ENCODE measurements at regions not wholly inside any gene's neighbourhood (a gene's known extent, or its start where the extent isn't known, plus 50 kb on each side); places are given as distances from the start of the nearest gene placed in this dataset.
"Not testable (repeated sequence)": the region's sequence is repeated elsewhere in the genome, so short reads cannot be mapped to it uniquely, and the experiment has no call there.

GRCh38 chr3:198112031-198112430 is 152.0 kb downstream of the LMLN start:
- H3K4me1 ChIP-seq (ENCODE audit: insufficient read depth, insufficient read length), result no peaks in the 10 kb centered on the region
- H3K36me3 ChIP-seq (ENCODE audit: insufficient read depth, insufficient read length, low read length), result no peaks in the 10 kb centered on the region
- peaks cover 32% of the 10 kb centered on the region for H3K27me3 ChIP-seq (ENCODE audit: insufficient read depth, insufficient read length)
- H3K4me3 ChIP-seq (ENCODE audit: insufficient read length, low read depth), result no peak overlapping the region
- H3K9ac ChIP-seq (ENCODE audit: insufficient read length, low read depth), result no peak overlapping the region
- DNase-seq (ENCODE audit: low read depth, low spot score), result no peak
- H3K9me3 ChIP-seq (ENCODE audit: insufficient read depth, low read length), result no peaks in the 10 kb centered on the region
- TF ChIP-seq ZNF274 (IDR thresholded peaks at IDR 0.05; ENCODE audit: low read depth, low read length) (no peak), YY1 (IDR thresholded peaks at IDR 0.05; ENCODE audit: insufficient read depth, insufficient read length) (no peak), SUZ12 (IDR thresholded peaks at IDR 0.05; ENCODE audit: extremely low read depth, insufficient read depth, insufficient read length) (no peak)

- peaks cover 32% of the 10 kb centered on the region for H3K27me3 ChIP-seq (ENCODE audit: insufficient read depth, insufficient read length)
- peak overlapping the region; percentile 16 for H3K4me3 ChIP-seq (ENCODE audit: insufficient read length, low read depth)
- no peak for TF ChIP-seq ZNF274 (IDR thresholded peaks at IDR 0.05; ENCODE audit: low read depth, low read length)
- no peak for TF ChIP-seq YY1 (IDR thresholded peaks at IDR 0.05; ENCODE audit: insufficient read depth, insufficient read length)
- TF ChIP-seq SUZ12 (IDR thresholded peaks at IDR 0.05; ENCODE audit: extremely low read depth, insufficient read depth, insufficient read length), result peak; percentile 74
- H3K4me1 ChIP-seq (ENCODE audit: insufficient read depth, insufficient read length), result no peaks in the 10 kb centered on the region
- DNase-seq (ENCODE audit: low read depth, low spot score), result no peak
- no peaks in the 10 kb centered on the region for H3K9me3 ChIP-seq (ENCODE audit: insufficient read depth, low read length)
- H3K9ac ChIP-seq (ENCODE audit: insufficient read length, low read depth), result no peak overlapping the region
- H3K36me3 ChIP-seq (ENCODE audit: insufficient read depth, insufficient read length, low read length), result no peaks in the 10 kb centered on the region
These were observed 153.4 kb downstream of the LMLN start for GRCh38 chr3:198113206-198114053.

- not testable (repeated sequence) for H3K9ac ChIP-seq (ENCODE audit: insufficient read length, low read depth); DNase-seq (ENCODE audit: low read depth, low spot score); H3K4me3 ChIP-seq (ENCODE audit: insufficient read length, low read depth); H3K36me3 ChIP-seq (ENCODE audit: insufficient read depth, insufficient read length, low read length); H3K4me1 ChIP-seq (ENCODE audit: insufficient read depth, insufficient read length); H3K9me3 ChIP-seq (ENCODE audit: insufficient read depth, low read length)
- peaks cover 32% of the 10 kb centered on the region for H3K27me3 ChIP-seq (ENCODE audit: insufficient read depth, insufficient read length)
These were observed 154.5 kb downstream of the LMLN start for GRCh38 chr3:198114516-198114915.

- H3K27me3 ChIP-seq (ENCODE audit: insufficient read depth, insufficient read length); H3K36me3 ChIP-seq (ENCODE audit: insufficient read depth, insufficient read length, low read length); H3K4me1 ChIP-seq (ENCODE audit: insufficient read depth, insufficient read length); H3K9me3 ChIP-seq (ENCODE audit: insufficient read depth, low read length); H3K4me3 ChIP-seq (ENCODE audit: insufficient read length, low read depth); DNase-seq (ENCODE audit: low read depth, low spot score); H3K9ac ChIP-seq (ENCODE audit: insufficient read length, low read depth): not testable (repeated sequence)
These were observed 162.2 kb downstream of the LMLN start for GRCh38 chr3:198122184-198122583.

GRCh38 chr3:198137038-198137835 is 177.2 kb downstream of the LMLN start:
- H3K4me1 ChIP-seq (ENCODE audit: insufficient read depth, insufficient read length); H3K4me3 ChIP-seq (ENCODE audit: insufficient read length, low read depth); H3K36me3 ChIP-seq (ENCODE audit: insufficient read depth, insufficient read length, low read length); DNase-seq (ENCODE audit: low read depth, low spot score); H3K9me3 ChIP-seq (ENCODE audit: insufficient read depth, low read length); H3K9ac ChIP-seq (ENCODE audit: insufficient read length, low read depth); H3K27me3 ChIP-seq (ENCODE audit: insufficient read depth, insufficient read length): not testable (repeated sequence)

- not testable (repeated sequence) for H3K27me3 ChIP-seq (ENCODE audit: insufficient read depth, insufficient read length); H3K4me3 ChIP-seq (ENCODE audit: insufficient read length, low read depth); H3K9ac ChIP-seq (ENCODE audit: insufficient read length, low read depth); H3K36me3 ChIP-seq (ENCODE audit: insufficient read depth, insufficient read length, low read length); H3K4me1 ChIP-seq (ENCODE audit: insufficient read depth, insufficient read length); H3K9me3 ChIP-seq (ENCODE audit: insufficient read depth, low read length); DNase-seq (ENCODE audit: low read depth, low spot score)
These were observed 178.2 kb downstream of the LMLN start for GRCh38 chr3:198138205-198138604.

GRCh38 chr3:198139037-198139436 is 179.0 kb downstream of the LMLN start:
- H3K9me3 ChIP-seq (ENCODE audit: insufficient read depth, low read length); H3K9ac ChIP-seq (ENCODE audit: insufficient read length, low read depth); H3K36me3 ChIP-seq (ENCODE audit: insufficient read depth, insufficient read length, low read length); H3K4me1 ChIP-seq (ENCODE audit: insufficient read depth, insufficient read length); H3K27me3 ChIP-seq (ENCODE audit: insufficient read depth, insufficient read length); H3K4me3 ChIP-seq (ENCODE audit: insufficient read length, low read depth); DNase-seq (ENCODE audit: low read depth, low spot score): not testable (repeated sequence)

- DNase-seq (ENCODE audit: low read depth, low spot score); H3K9me3 ChIP-seq (ENCODE audit: insufficient read depth, low read length); H3K9ac ChIP-seq (ENCODE audit: insufficient read length, low read depth); H3K4me3 ChIP-seq (ENCODE audit: insufficient read length, low read depth); H3K4me1 ChIP-seq (ENCODE audit: insufficient read depth, insufficient read length); H3K36me3 ChIP-seq (ENCODE audit: insufficient read depth, insufficient read length, low read length); H3K27me3 ChIP-seq (ENCODE audit: insufficient read depth, insufficient read length): not testable (repeated sequence)
These were observed 179.6 kb downstream of the LMLN start for GRCh38 chr3:198139513-198140167.

GRCh38 chr3:198143300-198144137 is 183.5 kb downstream of the LMLN start:
- H3K9ac ChIP-seq (ENCODE audit: insufficient read length, low read depth); H3K4me3 ChIP-seq (ENCODE audit: insufficient read length, low read depth); H3K36me3 ChIP-seq (ENCODE audit: insufficient read depth, insufficient read length, low read length); H3K27me3 ChIP-seq (ENCODE audit: insufficient read depth, insufficient read length); H3K4me1 ChIP-seq (ENCODE audit: insufficient read depth, insufficient read length); H3K9me3 ChIP-seq (ENCODE audit: insufficient read depth, low read length); DNase-seq (ENCODE audit: low read depth, low spot score): not testable (repeated sequence)

- H3K9me3 ChIP-seq (ENCODE audit: insufficient read depth, low read length); H3K27me3 ChIP-seq (ENCODE audit: insufficient read depth, insufficient read length); H3K9ac ChIP-seq (ENCODE audit: insufficient read length, low read depth); DNase-seq (ENCODE audit: low read depth, low spot score); H3K4me1 ChIP-seq (ENCODE audit: insufficient read depth, insufficient read length); H3K4me3 ChIP-seq (ENCODE audit: insufficient read length, low read depth); H3K36me3 ChIP-seq (ENCODE audit: insufficient read depth, insufficient read length, low read length): not testable (repeated sequence)
These were observed 185.3 kb downstream of the LMLN start for GRCh38 chr3:198145231-198145784.

All from NT2/D1 (cell line).